NCI-H128 (cell line): ENCODE measurements at regions not wholly inside any gene's neighbourhood (a gene's known extent, or its start where the extent isn't known, plus 50 kb on each side); places are given as distances from the start of the nearest gene placed in this dataset.

Experiments
- DNase-seq: peaks from one replicate; lab custom pipeline; 2025; ENCODE audit not compliant: unreplicated experiment; lab: John Stamatoyannopoulos, UW

GRCh38 chr10:131766096-131766495 is 134.7 kb upstream of the PPP2R2D start:
- DNase-seq = no peak

GRCh38 chr10:131767716-131768115 is 133.1 kb upstream of the PPP2R2D start:
- no peak for DNase-seq

- no peak for DNase-seq
Observed at GRCh38 chr10:131769571-131770410, 131.0 kb upstream of the PPP2R2D start.

- no peak for DNase-seq
Observed at GRCh38 chr10:131770946-131771633, 129.7 kb upstream of the PPP2R2D start.

- DNase-seq = no peak
Observed at GRCh38 chr10:131771634-131772358, 129.0 kb upstream of the PPP2R2D start.

- no peak for DNase-seq
Observed at GRCh38 chr10:131772441-131772840, 128.4 kb upstream of the PPP2R2D start.

GRCh38 chr10:131773370-131774343 is 127.2 kb upstream of the PPP2R2D start:
- DNase-seq = no peak

- no peak for DNase-seq
Observed at GRCh38 chr10:131774681-131775085, 126.1 kb upstream of the PPP2R2D start.

GRCh38 chr10:131775433-131775832 is 125.4 kb upstream of the PPP2R2D start:
- DNase-seq = no peak

- DNase-seq = no peak
Observed at GRCh38 chr10:131775833-131776232, 125.0 kb upstream of the PPP2R2D start.

- DNase-seq = no peak
Observed at GRCh38 chr10:131776496-131776895, 124.3 kb upstream of the PPP2R2D start.

- no peak for DNase-seq
Observed at GRCh38 chr10:131777162-131777561, 123.6 kb upstream of the PPP2R2D start.

- no peak for DNase-seq
Observed at GRCh38 chr10:131777921-131778320, 122.9 kb upstream of the PPP2R2D start.

GRCh38 chr10:131778385-131778784 is 122.4 kb upstream of the PPP2R2D start:
- no peak for DNase-seq

GRCh38 chr10:131778842-131779241 is 122.0 kb upstream of the PPP2R2D start:
- no peak for DNase-seq

GRCh38 chr10:131779661-131780394 is 121.0 kb upstream of the PPP2R2D start:
- DNase-seq = no peak

GRCh38 chr10:131781076-131781475 is 119.7 kb upstream of the PPP2R2D start:
- no peak for DNase-seq

GRCh38 chr10:131781791-131782190 is 119.0 kb upstream of the PPP2R2D start:
- no peak for DNase-seq

GRCh38 chr10:131784363-131785120 is 116.3 kb upstream of the PPP2R2D start:
- DNase-seq = no peak
